ENCODE measurements at regions not wholly inside any gene's neighbourhood (a gene's known extent, or its start where the extent isn't known, plus 50 kb on each side); places are given as distances from the start of the nearest gene placed in this dataset.
"Not testable (repeated sequence)": the region's sequence is repeated elsewhere in the genome, so short reads cannot be mapped to it uniquely, and the experiment has no call there.

DNA sequence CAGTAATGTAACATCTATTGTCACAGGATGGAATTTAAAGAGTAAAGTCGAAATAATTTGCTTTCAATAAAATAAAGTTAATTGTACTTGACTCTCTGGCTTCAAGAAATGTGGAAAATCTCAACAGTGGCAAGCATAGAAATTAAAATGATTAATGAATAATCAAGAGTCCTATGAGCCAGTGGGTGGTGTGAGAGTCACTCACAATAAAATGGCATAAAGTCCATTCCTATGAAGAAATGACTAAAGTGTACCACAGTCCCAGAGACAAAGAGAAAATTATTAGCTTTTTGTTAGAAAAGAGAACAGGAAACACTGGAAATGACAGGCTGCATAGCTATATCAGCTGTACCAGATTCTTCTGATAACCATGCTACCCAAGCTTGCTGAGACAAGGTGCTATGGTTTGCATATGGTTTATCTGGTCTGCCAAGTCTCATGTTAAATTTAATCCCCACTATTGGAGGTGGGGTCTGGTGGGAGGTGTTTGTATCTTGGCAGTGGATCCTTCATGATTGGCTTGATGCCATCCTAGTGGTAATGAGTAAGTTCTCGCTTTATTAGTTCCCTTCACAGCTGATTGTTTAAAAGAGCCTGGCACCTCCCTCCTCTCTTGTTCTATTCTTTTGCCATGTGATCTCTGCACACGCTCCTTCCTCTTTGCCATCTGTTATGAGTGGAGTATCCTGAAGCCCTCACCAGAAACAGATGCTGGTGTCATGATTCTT lies 647.7 kb upstream of the ITGA1 start:
- Histone ChIP-seq H3K36me3 (no peaks in the 10 kb centered on the region), H3K27me3 (no peaks in the 10 kb centered on the region), H3K9me3 (no peaks in the 10 kb centered on the region), H3K4me1 (no peaks in the 10 kb centered on the region), H3K27ac (no peak overlapping the region), H3K4me3 (no peak overlapping the region)
- TF ChIP-seq, protein P1, sequence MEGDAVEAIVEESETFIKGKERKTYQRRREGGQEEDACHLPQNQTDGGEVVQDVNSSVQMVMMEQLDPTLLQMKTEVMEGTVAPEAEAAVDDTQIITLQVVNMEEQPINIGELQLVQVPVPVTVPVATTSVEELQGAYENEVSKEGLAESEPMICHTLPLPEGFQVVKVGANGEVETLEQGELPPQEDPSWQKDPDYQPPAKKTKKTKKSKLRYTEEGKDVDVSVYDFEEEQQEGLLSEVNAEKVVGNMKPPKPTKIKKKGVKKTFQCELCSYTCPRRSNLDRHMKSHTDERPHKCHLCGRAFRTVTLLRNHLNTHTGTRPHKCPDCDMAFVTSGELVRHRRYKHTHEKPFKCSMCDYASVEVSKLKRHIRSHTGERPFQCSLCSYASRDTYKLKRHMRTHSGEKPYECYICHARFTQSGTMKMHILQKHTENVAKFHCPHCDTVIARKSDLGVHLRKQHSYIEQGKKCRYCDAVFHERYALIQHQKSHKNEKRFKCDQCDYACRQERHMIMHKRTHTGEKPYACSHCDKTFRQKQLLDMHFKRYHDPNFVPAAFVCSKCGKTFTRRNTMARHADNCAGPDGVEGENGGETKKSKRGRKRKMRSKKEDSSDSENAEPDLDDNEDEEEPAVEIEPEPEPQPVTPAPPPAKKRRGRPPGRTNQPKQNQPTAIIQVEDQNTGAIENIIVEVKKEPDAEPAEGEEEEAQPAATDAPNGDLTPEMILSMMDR (IDR thresholded peaks at IDR 0.05) = no peak
- no peak for DNase-seq (ENCODE audit: low spot score in 2 of 2)
- intact Hi-C loops (cut with DNase I) = no loop called here

DNA sequence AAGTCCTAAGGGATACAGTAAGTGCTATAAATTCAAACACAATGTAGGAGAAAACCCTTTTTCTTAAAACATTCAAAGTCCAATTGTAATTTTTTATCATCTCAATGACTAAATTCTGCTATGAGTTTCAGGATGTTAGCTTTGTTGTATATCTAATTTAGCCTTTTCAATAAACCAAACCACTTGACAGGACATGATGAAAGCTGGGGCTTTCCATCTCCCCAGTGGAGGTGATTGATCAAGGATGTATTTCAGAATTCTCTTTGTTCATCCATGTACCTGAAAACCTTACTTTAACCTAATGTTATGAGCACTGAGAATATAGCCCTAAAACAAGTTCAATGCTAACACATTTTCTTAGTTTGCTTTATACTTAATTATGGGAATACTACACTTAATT lies 639.0 kb upstream of the ITGA1 start:
- Histone ChIP-seq H3K36me3 (no peaks in the 10 kb centered on the region), H3K4me3 (no peak overlapping the region), H3K27ac (no peak overlapping the region), H3K9me3 (no peaks in the 10 kb centered on the region), H3K27me3 (no peaks in the 10 kb centered on the region), H3K4me1 (no peaks in the 10 kb centered on the region)
- intact Hi-C loops (cut with DNase I) = no loop called here
- no peak for DNase-seq (ENCODE audit: low spot score in 2 of 2)
- TF ChIP-seq, protein P1 (IDR thresholded peaks at IDR 0.05) = no peak

DNA sequence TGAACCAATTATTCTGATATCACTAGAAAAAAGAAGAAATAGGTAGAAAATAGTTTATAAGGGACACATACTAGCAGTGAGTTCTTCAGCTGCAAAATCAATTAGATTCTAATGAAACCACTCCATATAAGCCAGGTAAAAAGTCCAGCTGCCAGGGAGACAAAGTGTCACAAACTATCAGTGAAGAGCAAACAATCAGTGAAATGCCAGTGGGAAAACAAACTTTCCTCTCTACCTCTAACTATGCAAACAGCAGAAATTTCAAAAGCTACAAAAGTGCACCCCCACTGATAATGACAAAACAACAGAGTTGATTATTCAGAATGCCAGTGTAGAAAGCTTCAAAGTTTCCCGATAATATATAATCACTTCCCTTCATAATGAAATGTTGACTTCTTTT lies 637.2 kb upstream of the ITGA1 start:
- TF ChIP-seq, protein P1 (IDR thresholded peaks at IDR 0.05) = no peak
- intact Hi-C loops (cut with DNase I) = no loop called here
- no peak for DNase-seq (ENCODE audit: low spot score in 2 of 2)
- Histone ChIP-seq H3K9me3 (no peaks in the 10 kb centered on the region), H3K27me3 (no peaks in the 10 kb centered on the region), H3K4me1 (no peaks in the 10 kb centered on the region), H3K4me3 (no peak overlapping the region), H3K36me3 (no peaks in the 10 kb centered on the region), H3K27ac (no peak overlapping the region)

DNA sequence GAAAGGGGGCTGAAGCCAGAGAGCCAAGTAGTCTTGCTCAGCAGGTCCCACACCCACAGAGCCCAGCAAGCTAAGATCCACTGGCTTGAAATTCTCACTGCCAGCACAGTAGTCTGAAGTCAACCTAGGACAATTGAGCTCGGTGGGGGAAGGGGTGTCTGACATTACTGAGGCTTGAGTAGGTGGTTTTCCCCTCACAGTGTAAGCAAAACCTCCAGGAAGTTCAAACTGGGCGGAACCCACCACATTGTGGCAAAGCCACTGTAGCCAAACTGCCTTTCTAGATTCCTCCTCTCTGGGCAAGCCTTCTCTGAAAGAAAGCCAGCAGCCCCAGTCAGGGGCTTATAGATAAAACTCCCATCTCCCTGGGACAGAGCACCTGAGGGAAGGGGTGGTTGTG lies 630.9 kb upstream of the ITGA1 start:
- H3K27ac ChIP-seq; intact Hi-C loops (cut with DNase I); H3K9me3 ChIP-seq; H3K4me3 ChIP-seq; H3K36me3 ChIP-seq; DNase-seq (ENCODE audit: low spot score in 2 of 2); H3K4me1 ChIP-seq; H3K27me3 ChIP-seq: not testable (repeated sequence)

DNA sequence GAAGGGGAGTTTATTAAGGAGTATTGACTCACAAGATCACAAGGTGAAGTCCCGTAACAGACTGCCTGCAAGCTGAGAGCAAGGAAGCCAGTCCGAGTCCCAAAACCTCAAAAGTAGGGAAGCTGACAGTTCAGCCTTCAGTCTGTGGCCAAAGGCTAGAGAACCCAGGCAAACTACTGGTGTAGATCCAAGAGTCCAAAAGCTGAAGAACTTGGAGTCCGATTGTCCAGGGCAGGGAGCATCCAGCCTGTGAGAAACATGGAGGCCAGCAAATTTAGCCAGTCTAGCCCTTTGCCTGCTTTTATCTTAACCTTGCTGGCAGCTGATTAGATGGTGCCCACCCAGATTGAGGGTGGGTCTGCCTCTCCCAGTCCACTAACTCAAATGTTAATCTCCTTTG lies 621.9 kb upstream of the ITGA1 start:
- H3K27ac ChIP-seq; H3K27me3 ChIP-seq; H3K9me3 ChIP-seq; intact Hi-C loops (cut with DNase I); H3K4me3 ChIP-seq; H3K36me3 ChIP-seq; H3K4me1 ChIP-seq; DNase-seq (ENCODE audit: low spot score in 2 of 2): not testable (repeated sequence)

DNA sequence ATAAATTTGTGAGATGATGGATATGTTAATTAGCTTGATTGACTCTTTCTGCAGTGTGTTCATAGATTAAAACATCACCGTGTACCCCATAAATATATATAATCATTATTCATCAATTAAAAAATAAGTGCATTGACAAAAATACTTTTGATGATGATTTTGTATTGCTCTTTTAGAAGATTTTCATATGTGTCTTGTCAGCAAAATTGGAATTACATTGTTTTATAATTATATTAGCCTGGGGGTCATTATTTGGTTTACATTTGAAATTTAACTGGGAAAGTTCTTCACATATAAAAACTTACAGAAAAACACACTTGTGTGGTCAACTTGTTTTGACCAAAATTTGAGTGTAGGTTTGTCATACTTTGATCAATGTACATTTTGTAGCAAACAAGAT lies 614.6 kb upstream of the ITGA1 start:
- Histone ChIP-seq H3K9me3 (peaks cover 0 to 3% of the 10 kb centered on the region in 2 donors), H3K4me3 (no peak overlapping the region), H3K4me1 (no peaks in the 10 kb centered on the region), H3K36me3 (no peaks in the 10 kb centered on the region), H3K27ac (no peak overlapping the region), H3K27me3 (no peaks in the 10 kb centered on the region)
- TF ChIP-seq, protein P1 (IDR thresholded peaks at IDR 0.05) = no peak
- intact Hi-C loops (cut with DNase I) = no loop called here
- DNase-seq (ENCODE audit: low spot score in 2 of 2) = no peak

DNA sequence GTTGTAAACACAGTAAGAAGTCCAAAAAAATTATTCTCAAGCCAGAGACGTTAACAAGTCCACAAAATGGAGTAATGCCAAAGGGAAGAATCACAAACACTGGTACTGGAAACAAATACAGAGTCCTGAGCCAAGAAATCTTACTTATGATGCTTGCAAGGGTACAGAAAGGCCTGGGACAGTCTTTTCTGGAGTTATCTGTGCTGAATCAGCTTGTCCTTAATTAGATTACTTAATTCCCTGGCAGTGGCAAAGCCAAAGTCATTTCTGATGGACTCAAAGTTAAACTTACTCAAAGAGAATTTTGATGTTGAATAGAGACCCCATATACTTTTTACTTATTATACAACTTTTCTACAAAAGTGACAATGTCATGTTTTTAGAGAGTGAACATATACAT lies 610.5 kb upstream of the ITGA1 start:
- no peaks in the 10 kb centered on the region for H3K4me1 ChIP-seq
- no peaks in the 10 kb centered on the region for H3K9me3 ChIP-seq
- intact Hi-C loops (cut with DNase I) = no loop called here
- H3K27ac ChIP-seq = no peak overlapping the region
- no peak for DNase-seq (ENCODE audit: low spot score in 2 of 2)
- no peaks in the 10 kb centered on the region for H3K36me3 ChIP-seq
- TF ChIP-seq, protein P1 (IDR thresholded peaks at IDR 0.05) = no peak
- no peaks in the 10 kb centered on the region for H3K27me3 ChIP-seq
- no peak overlapping the region for H3K4me3 ChIP-seq

Data from ascending aorta (tissue), 2 donors.